ENCODE measurements at regions not wholly inside any gene's neighbourhood (a gene's known extent, or its start where the extent isn't known, plus 50 kb on each side); places are given as distances from the start of the nearest gene placed in this dataset.

DNA sequence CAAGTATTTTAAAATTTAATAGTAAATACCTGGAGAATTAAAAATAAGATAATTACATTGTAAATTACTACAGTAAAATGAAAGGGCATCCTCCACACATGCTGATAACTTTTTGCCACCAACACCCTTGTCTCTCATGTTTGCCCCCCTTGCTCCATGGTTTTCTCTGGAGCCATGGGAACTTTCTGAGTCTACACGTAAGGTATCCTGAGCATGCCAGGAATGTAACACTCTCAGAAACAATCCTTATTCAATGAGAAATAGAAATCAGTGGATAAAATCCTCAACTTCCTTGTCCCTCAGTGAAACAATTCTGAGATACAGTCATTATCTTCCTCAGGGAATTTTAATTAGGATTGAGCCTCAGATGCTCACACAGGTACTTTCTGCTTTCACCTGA lies 108.9 kb downstream of the IZUMO3 start:
- intact Hi-C loops (cut with DNase I; ENCODE audit: low total_unique reads) = no loop called here
- TF ChIP-seq, protein P1, sequence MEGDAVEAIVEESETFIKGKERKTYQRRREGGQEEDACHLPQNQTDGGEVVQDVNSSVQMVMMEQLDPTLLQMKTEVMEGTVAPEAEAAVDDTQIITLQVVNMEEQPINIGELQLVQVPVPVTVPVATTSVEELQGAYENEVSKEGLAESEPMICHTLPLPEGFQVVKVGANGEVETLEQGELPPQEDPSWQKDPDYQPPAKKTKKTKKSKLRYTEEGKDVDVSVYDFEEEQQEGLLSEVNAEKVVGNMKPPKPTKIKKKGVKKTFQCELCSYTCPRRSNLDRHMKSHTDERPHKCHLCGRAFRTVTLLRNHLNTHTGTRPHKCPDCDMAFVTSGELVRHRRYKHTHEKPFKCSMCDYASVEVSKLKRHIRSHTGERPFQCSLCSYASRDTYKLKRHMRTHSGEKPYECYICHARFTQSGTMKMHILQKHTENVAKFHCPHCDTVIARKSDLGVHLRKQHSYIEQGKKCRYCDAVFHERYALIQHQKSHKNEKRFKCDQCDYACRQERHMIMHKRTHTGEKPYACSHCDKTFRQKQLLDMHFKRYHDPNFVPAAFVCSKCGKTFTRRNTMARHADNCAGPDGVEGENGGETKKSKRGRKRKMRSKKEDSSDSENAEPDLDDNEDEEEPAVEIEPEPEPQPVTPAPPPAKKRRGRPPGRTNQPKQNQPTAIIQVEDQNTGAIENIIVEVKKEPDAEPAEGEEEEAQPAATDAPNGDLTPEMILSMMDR (IDR thresholded peaks at IDR 0.05 in 8 of 11, conservative IDR thresholded peaks at IDR 0.05 in 3 of 11) = no peak
- TF ChIP-seq POLR2A (IDR thresholded peaks at IDR 0.05) (no peak), POLR2AphosphoS5 (IDR thresholded peaks at IDR 0.05) (no peak)
- WGBS, 5 donors = 69 to 89% (median 84%) methylated on average over 1 of the region's 1 CpG
- Histone ChIP-seq H3K4me1 (no peaks in the 10 kb centered on the region), H3K4me3 (no peak overlapping the region), H3K27me3 (replicated peaks in 1 of 7) (no peaks in the 10 kb centered on the region), H3K27ac (no peak overlapping the region), H3K9me3 (peaks cover 0 to 50% (median 29%) of the 10 kb centered on the region in 8 donors), H3K36me3 (no peaks in the 10 kb centered on the region)
- DNase-seq = no peak

DNA sequence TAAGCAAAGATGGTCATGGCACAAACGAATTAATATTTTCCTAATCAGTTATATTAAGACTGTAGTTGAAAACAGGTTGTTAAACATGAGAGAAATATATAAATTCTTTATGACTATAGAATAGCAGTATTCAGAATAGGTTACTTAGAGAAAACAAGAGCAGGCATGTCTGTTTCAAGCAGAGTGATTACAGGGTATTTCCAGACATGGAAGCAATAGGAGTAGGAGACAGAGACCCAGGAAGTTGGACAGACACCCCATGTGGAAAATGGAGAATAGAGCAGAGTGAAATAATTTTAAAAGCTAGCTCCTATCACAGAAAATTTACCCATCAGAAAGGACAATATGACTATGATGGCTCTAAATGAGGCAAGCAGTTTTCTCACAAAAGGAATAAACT lies 111.5 kb downstream of the IZUMO3 start:
- Histone ChIP-seq H3K4me3 (no peak overlapping the region), H3K9me3 (peaks cover 0 to 36% (median 23%) of the 10 kb centered on the region in 8 donors), H3K36me3 (no peaks in the 10 kb centered on the region), H3K27ac (no peak overlapping the region), H3K4me1 (no peaks in the 10 kb centered on the region), H3K27me3 (replicated peaks in 1 of 7) (no peaks in the 10 kb centered on the region)
- DNase-seq = no peak
- 23 to 67% (median 51%) methylated on average over 1 of the region's 1 CpG for WGBS, 5 donors
- no peak for TF ChIP-seq POLR2AphosphoS5 (IDR thresholded peaks at IDR 0.05)
- TF ChIP-seq, protein P1 (IDR thresholded peaks at IDR 0.05 in 8 of 11, conservative IDR thresholded peaks at IDR 0.05 in 3 of 11) = no peak
- TF ChIP-seq POLR2A (IDR thresholded peaks at IDR 0.05) = no peak
- intact Hi-C loops (cut with DNase I; ENCODE audit: low total_unique reads) = no loop called here

DNA sequence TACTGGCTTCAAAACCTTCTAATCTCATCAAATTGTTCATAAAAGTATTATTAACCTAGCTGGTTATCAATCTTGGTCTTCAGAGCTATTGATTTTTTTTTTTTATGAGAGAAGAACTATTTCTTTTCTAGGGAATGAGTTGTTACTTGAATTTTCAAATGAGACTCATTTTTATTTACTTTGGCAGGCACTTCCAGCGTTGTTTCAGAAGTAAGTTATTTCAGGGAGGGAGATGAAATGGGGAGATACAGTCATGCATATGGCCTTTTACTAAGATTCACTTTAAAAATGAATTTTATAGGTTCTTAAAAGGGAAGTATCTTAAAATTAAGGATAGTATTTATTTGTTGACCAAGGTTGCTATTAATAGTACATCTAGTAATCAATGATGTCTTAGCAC lies 129.6 kb downstream of the IZUMO3 start:
- Histone ChIP-seq H3K4me3 (no peak overlapping the region), H3K36me3 (no peaks in the 10 kb centered on the region), H3K4me1 (no peaks in the 10 kb centered on the region), H3K27me3 (replicated peaks in 1 of 7) (no peaks in the 10 kb centered on the region), H3K9me3 (peaks cover 0 to 24% (median 6%) of the 10 kb centered on the region in 8 donors), H3K27ac (no peak overlapping the region)
- DNase-seq = no peak
- intact Hi-C loops (cut with DNase I; ENCODE audit: low total_unique reads) = no loop called here
- 72 to 85% (median 76%) methylated on average over 1 of the region's 1 CpG for WGBS, 5 donors
- TF ChIP-seq POLR2A (IDR thresholded peaks at IDR 0.05) (no peak), POLR2AphosphoS5 (IDR thresholded peaks at IDR 0.05) (no peak)
- TF ChIP-seq, protein P1 (IDR thresholded peaks at IDR 0.05 in 8 of 11, conservative IDR thresholded peaks at IDR 0.05 in 3 of 11) = no peak

DNA sequence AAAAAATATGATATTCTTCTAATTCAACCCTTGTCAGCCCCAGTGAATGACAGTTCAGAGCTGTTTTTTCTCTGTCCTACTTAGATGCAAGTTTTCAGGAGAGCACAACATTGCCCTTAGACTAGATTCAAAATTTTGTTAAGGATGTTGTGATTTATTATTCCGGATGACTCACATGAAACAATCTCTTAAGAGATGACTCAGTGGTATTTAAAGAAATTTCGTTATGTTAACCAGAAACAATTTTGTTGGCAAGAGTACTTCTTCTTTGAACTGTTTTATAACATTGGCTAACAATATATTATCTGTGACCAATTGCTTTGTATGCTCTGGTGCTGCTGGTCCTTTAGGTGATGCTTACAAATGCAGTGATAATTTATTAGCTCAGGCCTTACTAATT lies 132.0 kb downstream of the IZUMO3 start:
- Histone ChIP-seq H3K27me3 (replicated peaks in 1 of 7) (no peaks in the 10 kb centered on the region), H3K4me3 (no peak overlapping the region), H3K36me3 (no peaks in the 10 kb centered on the region), H3K4me1 (no peaks in the 10 kb centered on the region), H3K9me3 (peaks cover 0 to 36% (median 12%) of the 10 kb centered on the region in 8 donors), H3K27ac (no peak overlapping the region)
- no peak for TF ChIP-seq POLR2AphosphoS5 (IDR thresholded peaks at IDR 0.05)
- TF ChIP-seq, protein P1 (IDR thresholded peaks at IDR 0.05 in 8 of 11, conservative IDR thresholded peaks at IDR 0.05 in 3 of 11) = no peak
- TF ChIP-seq POLR2A (IDR thresholded peaks at IDR 0.05) = no peak
- WGBS, 5 donors = 48 to 71% (median 62%) methylated on average over 2 of the region's 2 CpGs
- no peak for DNase-seq
- intact Hi-C loops (cut with DNase I; ENCODE audit: low total_unique reads) = no loop called here
